Bronchial epithelial cell (primary cell): ENCODE measurements at regions not wholly inside any gene's neighbourhood (a gene's known extent, or its start where the extent isn't known, plus 50 kb on each side); places are given as distances from the start of the nearest gene placed in this dataset.

Experiments used
- DNase-seq: peaks from one replicate; pipeline ENCODE4 v3.0.0-alpha.2; 2010; ENCODE audit warnings: low read depth
- FAIRE-seq: peaks from 2 replicates; lab custom pipeline; 2011; peaks lifted over from hg19 to GRCh38; lab: Jason Lieb, UNC
- H3K27me3 ChIP-seq: 2 replicates; pipeline ENCODE4 v1.5.1; 2011; ENCODE audit warnings: low read length; ENCODE audit not compliant: control insufficient read depth, insufficient read depth
- H3K36me3 ChIP-seq: 2 replicates; pipeline ENCODE4 v1.5.1; 2011; ENCODE audit warnings: low read length; ENCODE audit not compliant: control insufficient read depth, insufficient read depth
- H3K4me3 ChIP-seq: 2 replicates; pipeline ENCODE4 v1.5.1; 2011; ENCODE audit warnings: mild to moderate bottlenecking, low read depth, low read length, control low read depth
- CTCF ChIP-seq: IDR thresholded peaks from 2 replicates; pipeline ENCODE4 v1.5.1; 2011; ENCODE audit warnings: mild to moderate bottlenecking, moderate library complexity, low read length, control low read depth, inconsistent platforms; ENCODE audit not compliant: insufficient read depth, severe bottlenecking

DNA sequence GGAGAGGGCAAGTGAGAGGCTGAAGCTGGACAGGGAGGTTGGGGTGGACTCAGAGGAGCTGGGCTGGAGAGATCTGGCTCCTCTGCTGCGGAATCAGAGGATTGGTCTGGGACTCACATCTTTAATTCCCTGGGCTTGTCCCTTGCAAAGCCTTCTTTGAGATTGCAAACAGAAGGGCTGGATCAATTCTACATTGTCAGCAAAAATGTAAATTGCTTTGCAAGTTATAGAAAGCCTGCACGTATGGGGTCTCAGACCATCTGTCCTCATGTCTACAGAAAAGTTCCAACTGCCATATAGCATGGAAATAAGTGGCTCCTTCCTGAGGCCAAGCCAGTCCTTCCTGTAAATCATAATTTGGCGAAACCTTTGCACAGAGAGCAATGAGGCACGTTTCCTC is 449.6 kb downstream of the UBE2NL start:
- DNase-seq (no peak), FAIRE-seq (no peak)
- TF ChIP-seq CTCF = no peak
- H3K4me3 ChIP-seq = no peak overlapping the region
- H3K27me3 ChIP-seq = no peaks in the 10 kb centered on the region
- H3K36me3 ChIP-seq = no peaks in the 10 kb centered on the region

DNA sequence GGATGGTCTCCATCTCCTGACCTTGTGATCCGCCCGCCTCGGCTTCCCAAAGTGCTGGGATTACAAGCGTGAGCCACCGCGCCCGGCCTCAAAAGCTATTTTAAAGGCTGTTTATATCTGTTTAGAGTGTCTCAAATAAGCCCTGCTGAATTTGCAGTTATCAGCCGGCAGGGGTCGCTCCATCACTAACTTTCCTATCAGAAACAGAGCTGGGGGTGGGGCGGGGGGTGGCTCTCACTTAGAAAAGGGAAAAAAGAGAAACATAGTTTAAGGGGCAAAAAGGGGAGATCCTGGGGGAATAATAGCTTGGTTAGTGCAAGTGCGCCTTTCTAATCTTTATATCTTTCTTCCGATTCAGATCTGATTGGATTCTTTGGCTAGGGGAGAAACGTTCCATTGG is 450.7 kb downstream of the UBE2NL start:
- DNase-seq (no peak), FAIRE-seq (no peak)
- H3K4me3 ChIP-seq = no peak overlapping the region
- H3K27me3 ChIP-seq = no peaks in the 10 kb centered on the region
- TF ChIP-seq CTCF = no peak
- no peaks in the 10 kb centered on the region for H3K36me3 ChIP-seq

GRCh38 chrX:144335402-144335801 is 451.5 kb downstream of the UBE2NL start:
- no peak overlapping the region for H3K4me3 ChIP-seq
- FAIRE-seq = no peak
- DNase-seq = no peak
- H3K36me3 ChIP-seq = no peaks in the 10 kb centered on the region
- no peak for TF ChIP-seq CTCF
- no peaks in the 10 kb centered on the region for H3K27me3 ChIP-seq

- Histone ChIP-seq H3K36me3 (no peaks in the 10 kb centered on the region), H3K27me3 (no peaks in the 10 kb centered on the region), H3K4me3 (no peak overlapping the region)
- no peak for DNase-seq
- TF ChIP-seq CTCF = no peak
- no peak for FAIRE-seq
These were observed 495.3 kb downstream of the UBE2NL start for GRCh38 chrX:144379156-144379555.

DNA sequence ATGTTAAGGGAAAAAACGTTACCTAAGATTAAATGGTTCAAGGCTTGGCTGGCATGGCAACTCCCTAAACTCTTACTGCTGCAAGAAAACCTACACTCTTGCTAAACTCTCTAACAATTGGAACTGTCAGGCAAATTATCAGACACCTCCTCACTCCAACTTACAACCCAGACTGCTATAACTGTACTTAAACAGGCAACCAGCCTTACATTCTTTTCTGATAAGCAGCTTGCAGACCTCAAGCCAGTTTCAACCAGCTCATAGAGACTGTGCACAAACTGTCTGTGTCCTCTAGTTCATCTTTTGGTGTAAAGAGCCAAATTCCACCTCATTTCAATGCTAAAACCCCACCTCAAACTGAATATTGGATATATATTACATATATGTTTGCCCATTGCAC is 504.9 kb downstream of the UBE2NL start:
- no peaks in the 10 kb centered on the region for H3K36me3 ChIP-seq
- FAIRE-seq (no peak), DNase-seq (no peak)
- TF ChIP-seq CTCF = no peak
- H3K4me3 ChIP-seq = no peak overlapping the region
- no peaks in the 10 kb centered on the region for H3K27me3 ChIP-seq
